A673 (cell line): ENCODE measurements at regions not wholly inside any gene's neighbourhood (a gene's known extent, or its start where the extent isn't known, plus 50 kb on each side); places are given as distances from the start of the nearest gene placed in this dataset.

Experiments
- BruUV-seq: library from RNA; stranded (reverse); fragments of 400-500 nt; replicated peaks from 2 replicates; lab custom pipeline; 2021; lab: Mats Ljungman, UMichigan
- CTCF ChIA-PET: fragments of 300-600 bp; sonication (Branson Sonifier 250); formaldehyde crosslinking; loops from one replicate; lab custom pipeline; 2022; ENCODE audit warnings: antibody characterized with exemption; lab: Charles Lee
- POLR2A ChIA-PET: fragments of 300-600 bp; sonication (Branson Sonifier 250); formaldehyde crosslinking; loops from one replicate; lab custom pipeline; 2022; ENCODE audit warnings: antibody characterized with exemption; ENCODE audit not compliant: low non-redundant PET; lab: Charles Lee
- DNase-seq: peaks from one replicate; pipeline ENCODE4 v3.0.0-alpha.2; 2015; ENCODE audit warnings: low spot score
- H3K27ac ChIP-seq: fragments of 200-600 bp; sonication (generic); 2 replicates; pipeline ENCODE4 v1.5.1; 2016; ENCODE audit warnings: mixed run types, low read depth, mild to moderate bottlenecking, mixed read lengths, antibody characterized with exemption, low read length; ENCODE audit not compliant: poor library complexity, severe bottlenecking
- H3K27me3 ChIP-seq: fragments of 200-600 bp; sonication (generic); replicated peaks from 2 replicates; pipeline ENCODE4 v1.6.1; 2017; ENCODE audit warnings: mixed run types, low read depth, mild to moderate bottlenecking, mixed read lengths, antibody characterized with exemption, low read length; ENCODE audit not compliant: insufficient read depth, poor library complexity
- H3K36me3 ChIP-seq: fragments of 200-600 bp; sonication (generic); 2 replicates; pipeline ENCODE4 v1.6.1; 2016; ENCODE audit warnings: mixed run types, mild to moderate bottlenecking, mixed read lengths, antibody characterized with exemption, low read length; ENCODE audit not compliant: insufficient read depth, poor library complexity, severe bottlenecking
- H3K4me1 ChIP-seq: fragments of 200-600 bp; sonication (generic); 2 replicates; pipeline ENCODE4 v1.6.1; 2017; ENCODE audit warnings: mixed run types, mild to moderate bottlenecking, mixed read lengths, antibody characterized with exemption, low read length; ENCODE audit not compliant: insufficient read depth, poor library complexity, severe bottlenecking
- H3K4me3 ChIP-seq: fragments of 200-600 bp; sonication (generic); 2 replicates; pipeline ENCODE4 v1.5.1; 2016; ENCODE audit warnings: low read depth, mixed run types, mild to moderate bottlenecking, mixed read lengths, low read length; ENCODE audit not compliant: poor library complexity, severe bottlenecking
- H3K9me3 ChIP-seq: fragments of 200-600 bp; sonication (generic); 2 replicates; pipeline ENCODE4 v1.6.1; 2016; ENCODE audit warnings: mixed run types, low read depth, mild to moderate bottlenecking, mixed read lengths, antibody characterized with exemption, low read length; ENCODE audit not compliant: poor library complexity, severe bottlenecking
- CTCF ChIP-seq: fragments of 300-800, 200-600 bp; sonication (generic); conservative IDR thresholded peaks from 2 replicates; pipeline ENCODE4 v1.5.1; 2017; ENCODE audit warnings: low read depth, mild to moderate bottlenecking, antibody characterized with exemption, low read length, moderate library complexity, mixed read lengths
- EZH2 ChIP-seq: fragments of 200-600 bp; sonication (generic); IDR thresholded peaks from 2 replicates; pipeline ENCODE4 v1.6.1; 2017; ENCODE audit warnings: borderline replicate concordance, low read depth, mild to moderate bottlenecking, mixed read lengths, antibody characterized with exemption, low read length; ENCODE audit not compliant: poor library complexity, severe bottlenecking
- intact Hi-C: fragments of 100-400 bp; cut with micrococcal nuclease; formaldehyde crosslinking; loops from one replicate; pipeline ENCODE4 v1.10.0; 2022; ENCODE audit not compliant: unreplicated experiment

- no peaks in the 10 kb centered on the region for H3K4me1 ChIP-seq
- H3K36me3 ChIP-seq: no peaks in the 10 kb centered on the region
- H3K4me3 ChIP-seq: no peak overlapping the region
- no peak overlapping the region for H3K27ac ChIP-seq
- CTCF ChIA-PET: no interaction called here
- no peaks in the 10 kb centered on the region for H3K27me3 ChIP-seq
- POLR2A ChIA-PET: no interaction called here
- H3K9me3 ChIP-seq: no peaks in the 10 kb centered on the region
- no TSS peak for BruUV-seq
- DNase-seq: no peak
- no peak for TF ChIP-seq EZH2
- no peak for TF ChIP-seq CTCF
- intact Hi-C loops: no loop called here
Observed at GRCh38 chr20:54278262-54278661, 70.4 kb downstream of the PFDN4 start.

- BruUV-seq: no TSS peak
- no peaks in the 10 kb centered on the region for H3K9me3 ChIP-seq
- DNase-seq: no peak
- TF ChIP-seq CTCF: no peak
- no peak for TF ChIP-seq EZH2
- peaks cover 9% of the 10 kb centered on the region for H3K4me1 ChIP-seq
- no peaks in the 10 kb centered on the region for H3K27me3 ChIP-seq
- ChIA-PET POLR2A (no interaction called here), CTCF (interaction anchor here (1.1 kb wide), 1 partner anchor 10 kb away, joined by 5 read pairs; no protein-coding TSS in a partner anchor)
- no peak overlapping the region for H3K27ac ChIP-seq
- no peaks in the 10 kb centered on the region for H3K36me3 ChIP-seq
- intact Hi-C loops: no loop called here
- no peak overlapping the region for H3K4me3 ChIP-seq
Observed at GRCh38 chr20:54282625-54283024, 74.7 kb downstream of the PFDN4 start.

- intact Hi-C loops: no loop called here
- TF ChIP-seq CTCF (no peak), EZH2 (no peak)
Observed at GRCh38 chr20:54283253-54283652, 75.4 kb downstream of the PFDN4 start.

More at GRCh38 chr20:54283253-54283652, 75.4 kb downstream of the PFDN4 start:
- POLR2A ChIA-PET: no interaction called here
- no peak for DNase-seq
- H3K36me3 ChIP-seq: no peaks in the 10 kb centered on the region
- peaks cover 9% of the 10 kb centered on the region for H3K4me1 ChIP-seq
- H3K9me3 ChIP-seq: no peaks in the 10 kb centered on the region
- CTCF ChIA-PET: interaction anchor here (1.1 kb wide), 1 partner anchor 9 kb away, joined by 5 read pairs; no protein-coding TSS in a partner anchor
- H3K27me3 ChIP-seq: no peaks in the 10 kb centered on the region
- no peak overlapping the region for H3K27ac ChIP-seq
- H3K4me3 ChIP-seq: no peak overlapping the region
- no TSS peak for BruUV-seq
